Ectodermal cell (in vitro differentiated cells): ENCODE measurements at regions not wholly inside any gene's neighbourhood (a gene's known extent, or its start where the extent isn't known, plus 50 kb on each side); places are given as distances from the start of the nearest gene placed in this dataset.

ENCODE experiments used
- H3K27ac ChIP-seq: 2 replicates; pipeline ENCODE4 v1.7.0; 2013; ENCODE audit warnings: mild to moderate bottlenecking, low read depth, low read length; ENCODE audit not compliant: insufficient read depth, poor library complexity, severe bottlenecking
- H3K27me3 ChIP-seq: 2 replicates; pipeline ENCODE4 v1.7.0; 2013; ENCODE audit warnings: mild to moderate bottlenecking, low read length; ENCODE audit not compliant: insufficient read depth, control insufficient read depth, poor library complexity, severe bottlenecking
- H3K36me3 ChIP-seq: one replicate; pipeline ENCODE4 v1.7.0; 2013; ENCODE audit warnings: low read length; ENCODE audit not compliant: control insufficient read depth, insufficient read depth
- H3K4me1 ChIP-seq: one replicate; pipeline ENCODE4 v1.7.0; 2013; ENCODE audit warnings: low read length; ENCODE audit not compliant: control insufficient read depth, insufficient read depth
- H3K4me3 ChIP-seq: 2 replicates; pipeline ENCODE4 v1.7.0; 2013; ENCODE audit warnings: low read depth, low read length, control low read depth; ENCODE audit not compliant: insufficient read depth
- H3K9me3 ChIP-seq: 2 replicates; pipeline ENCODE4 v1.7.0; 2013; ENCODE audit warnings: mild to moderate bottlenecking, low read length, moderate library complexity; ENCODE audit not compliant: control insufficient read depth
- WGBS, 2 experiments: methylation state at CpG; one replicate each; pipeline ENCODE4 v1.1.7; 2013; ENCODE audit warnings: missing lambda C conversion rate in 2 of 2; 5-methylcytosine and 5-hydroxymethylcytosine counted together

- Histone ChIP-seq H3K27ac (no peak overlapping the region), H3K27me3 (no peaks in the 10 kb centered on the region), H3K36me3 (no peaks in the 10 kb centered on the region), H3K4me3 (no peak overlapping the region), H3K4me1 (no peaks in the 10 kb centered on the region), H3K9me3 (no peaks in the 10 kb centered on the region)
- WGBS, 2 experiments = 87 to 88% methylated on average over 4 of the region's 4 CpGs
Observed at GRCh38 chr16:48913384-48913783, 303.4 kb upstream of the N4BP1 start.

- Histone ChIP-seq H3K27me3 (no peaks in the 10 kb centered on the region), H3K4me1 (no peaks in the 10 kb centered on the region), H3K4me3 (no peak overlapping the region), H3K9me3 (no peaks in the 10 kb centered on the region), H3K36me3 (no peaks in the 10 kb centered on the region), H3K27ac (no peak overlapping the region)
- WGBS, 2 experiments = 49 to 56% methylated on average over 3 of the region's 3 CpGs
Observed at GRCh38 chr16:48912360-48912759, 302.4 kb upstream of the N4BP1 start.

DNA sequence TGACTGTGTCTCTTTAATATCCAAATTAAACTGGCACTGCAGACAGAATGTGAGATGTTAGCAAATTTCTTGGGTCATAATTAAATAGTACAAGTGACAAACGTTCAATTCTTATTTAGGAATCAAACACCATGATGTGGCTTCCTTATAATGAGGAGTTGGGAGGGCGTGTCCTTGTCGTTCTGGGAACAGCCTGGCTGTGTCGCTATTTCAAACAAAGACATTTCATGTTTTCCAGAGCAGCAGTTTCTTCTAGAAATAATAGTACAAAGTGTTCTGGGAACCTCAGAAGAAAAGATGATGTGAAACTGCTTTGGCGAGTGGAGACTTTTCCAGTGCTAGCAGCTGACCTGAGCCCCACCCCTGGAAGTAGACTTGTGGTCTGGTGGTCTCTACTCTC, 301.7 kb upstream of the N4BP1 start:
- WGBS, 2 experiments = 74 to 77% methylated on average over 5 of the region's 5 CpGs
- Histone ChIP-seq H3K4me1 (no peaks in the 10 kb centered on the region), H3K4me3 (no peak overlapping the region), H3K36me3 (no peaks in the 10 kb centered on the region), H3K27ac (no peak overlapping the region), H3K27me3 (no peaks in the 10 kb centered on the region), H3K9me3 (no peaks in the 10 kb centered on the region)

- H3K27me3 ChIP-seq = no peaks in the 10 kb centered on the region
- H3K36me3 ChIP-seq = no peaks in the 10 kb centered on the region
- peaks cover 11% of the 10 kb centered on the region for H3K4me1 ChIP-seq
- H3K27ac ChIP-seq = no peak overlapping the region
- 93 to 98% methylated on average over 3 of the region's 3 CpGs for WGBS, 2 experiments
- no peaks in the 10 kb centered on the region for H3K9me3 ChIP-seq
- H3K4me3 ChIP-seq = no peak overlapping the region
Observed at GRCh38 chr16:48910214-48910613, 300.2 kb upstream of the N4BP1 start.

- WGBS, 2 experiments = 90 to 92% methylated on average over 5 of the region's 5 CpGs
- Histone ChIP-seq H3K4me1 (peaks cover 11% of the 10 kb centered on the region), H3K27ac (no peak overlapping the region)
Observed at GRCh38 chr16:48909231-48909630, 299.3 kb upstream of the N4BP1 start.

DNA sequence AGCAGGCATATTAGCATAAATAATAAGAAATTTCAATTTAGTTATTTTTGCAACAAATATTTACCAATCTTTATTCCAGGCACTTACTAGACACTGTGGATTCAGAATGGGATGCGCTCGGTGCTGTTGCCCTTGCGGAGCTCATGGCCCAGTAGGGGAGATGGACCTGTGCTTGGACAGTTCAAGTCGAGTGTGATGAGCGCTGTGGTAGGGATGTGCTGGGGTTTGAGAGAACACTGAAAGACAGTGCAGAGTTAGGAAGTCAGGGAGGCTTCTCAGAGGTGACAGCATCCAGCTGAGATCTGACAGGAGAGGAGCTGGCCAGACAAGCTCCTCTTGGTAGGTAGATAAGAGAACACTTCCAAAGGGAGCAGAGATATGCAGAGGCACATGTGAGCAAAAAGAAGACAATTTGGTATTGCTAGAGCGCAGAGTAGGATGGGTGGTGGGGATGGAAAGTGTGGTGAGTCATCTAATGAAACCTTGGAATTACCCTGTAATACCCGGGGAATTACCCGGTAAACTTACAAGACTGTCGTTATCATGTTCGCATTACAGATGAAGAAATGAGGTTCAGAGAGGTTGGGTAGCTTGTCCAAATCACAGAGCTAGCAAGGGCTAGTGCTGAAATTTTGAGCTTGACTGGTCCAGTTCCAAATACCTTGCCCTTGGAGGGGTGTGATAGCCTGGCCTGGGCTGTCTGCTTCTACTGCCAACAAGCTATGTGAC, 298.1 kb upstream of the N4BP1 start:
- Histone ChIP-seq H3K36me3 (no peaks in the 10 kb centered on the region), H3K27me3 (no peaks in the 10 kb centered on the region), H3K27ac (no peak overlapping the region), H3K4me3 (no peak overlapping the region), H3K4me1 (peaks cover 13% of the 10 kb centered on the region), H3K9me3 (no peaks in the 10 kb centered on the region)
- 95% methylated on average over 10 of the region's 10 CpGs for WGBS, 2 experiments

More at GRCh38 chr16:48909231-48909630, 299.3 kb upstream of the N4BP1 start:
- H3K9me3 ChIP-seq = no peaks in the 10 kb centered on the region
- no peak overlapping the region for H3K4me3 ChIP-seq
- no peaks in the 10 kb centered on the region for H3K27me3 ChIP-seq
- H3K36me3 ChIP-seq = no peaks in the 10 kb centered on the region

DNA sequence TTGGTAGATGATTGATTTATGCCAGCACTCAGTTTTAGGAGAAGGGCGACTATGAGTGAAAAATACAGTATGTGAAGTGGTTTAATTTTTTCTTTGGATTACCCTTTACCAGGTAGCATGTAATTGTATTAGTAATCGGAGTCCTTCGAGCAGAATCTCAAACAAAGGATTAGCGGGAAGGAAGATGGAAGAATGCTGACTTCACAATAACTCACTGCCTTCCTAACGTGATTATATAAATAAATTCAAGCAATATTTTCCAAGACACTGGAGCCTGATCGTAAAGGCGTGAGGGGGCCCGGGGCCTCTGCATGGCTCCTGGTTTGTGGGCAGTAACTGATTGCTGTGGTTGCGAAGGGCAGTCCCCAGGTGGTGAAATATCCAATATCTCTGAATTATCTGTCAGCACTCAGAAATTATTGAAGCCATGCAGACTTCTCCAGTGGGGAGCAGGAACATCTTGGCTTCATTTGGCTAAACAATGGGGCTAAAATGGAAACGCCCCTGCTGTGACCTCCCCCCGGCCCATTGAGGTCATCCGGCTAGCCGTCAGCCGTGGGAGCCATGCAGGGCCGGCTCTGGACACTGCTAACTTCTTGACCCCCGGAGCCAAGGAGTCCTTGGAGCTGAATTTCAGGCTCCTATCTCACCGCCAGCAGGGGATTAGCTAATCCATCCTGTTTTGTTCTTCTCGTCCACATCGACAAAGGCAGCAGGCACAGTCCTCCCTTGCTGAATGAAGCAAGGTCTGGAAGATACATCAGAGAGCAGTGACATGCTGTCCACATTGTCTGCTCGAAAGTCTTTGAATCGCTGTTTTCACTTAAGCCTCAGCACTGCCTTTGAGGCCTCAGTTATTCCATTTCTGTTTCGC, 295.9 kb upstream of the N4BP1 start:
- Histone ChIP-seq H3K27me3 (no peaks in the 10 kb centered on the region), H3K4me3 (no peak overlapping the region), H3K4me1 (peaks cover 22% of the 10 kb centered on the region), H3K27ac (no peak overlapping the region), H3K9me3 (no peaks in the 10 kb centered on the region), H3K36me3 (no peaks in the 10 kb centered on the region)
- 61 to 64% methylated on average over 22 of the region's 22 CpGs for WGBS, 2 experiments

GRCh38 chr16:48904333-48904732, 294.4 kb upstream of the N4BP1 start:
- Histone ChIP-seq H3K4me3 (no peak overlapping the region), H3K36me3 (no peaks in the 10 kb centered on the region), H3K9me3 (no peaks in the 10 kb centered on the region), H3K27me3 (no peaks in the 10 kb centered on the region), H3K4me1 (peaks cover 22% of the 10 kb centered on the region), H3K27ac (no peak overlapping the region)
- 94 to 97% methylated on average over 5 of the region's 5 CpGs for WGBS, 2 experiments

DNA sequence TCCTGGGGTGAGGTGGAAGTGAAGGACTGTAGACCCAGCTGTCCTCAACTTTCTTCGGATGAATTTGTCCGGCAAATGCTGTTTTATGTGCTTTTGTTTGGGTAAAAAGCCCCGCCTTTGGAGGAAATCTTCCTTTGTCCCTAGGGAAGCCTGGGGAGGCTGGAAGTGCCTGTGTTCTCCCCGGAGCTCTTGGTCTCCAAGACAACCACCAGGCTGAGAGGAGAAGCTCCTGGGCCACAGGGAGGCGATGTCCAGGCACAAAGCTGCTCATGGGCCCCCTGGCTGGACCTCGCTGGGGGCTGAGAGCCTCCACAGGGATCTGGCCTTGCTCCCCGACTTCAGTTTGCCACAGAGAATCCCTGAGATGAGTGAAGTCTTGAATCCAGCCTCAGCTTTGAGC, 293.1 kb upstream of the N4BP1 start:
- 37 to 43% methylated on average over 7 of the region's 7 CpGs for WGBS, 2 experiments

GRCh38 chr16:48901712-48902374, 291.9 kb upstream of the N4BP1 start:
- Histone ChIP-seq H3K4me1 (peaks cover 22% of the 10 kb centered on the region), H3K9me3 (no peaks in the 10 kb centered on the region), H3K27me3 (no peaks in the 10 kb centered on the region), H3K27ac (no peak overlapping the region), H3K4me3 (no peak overlapping the region), H3K36me3 (no peaks in the 10 kb centered on the region)
- WGBS, 2 experiments = 77 to 82% methylated on average over 9 of the region's 9 CpGs

More for the DNA sequence above, 293.1 kb upstream of the N4BP1 start:
- Histone ChIP-seq H3K36me3 (no peaks in the 10 kb centered on the region), H3K4me3 (no peak overlapping the region), H3K9me3 (no peaks in the 10 kb centered on the region), H3K27me3 (no peaks in the 10 kb centered on the region), H3K4me1 (peaks cover 22% of the 10 kb centered on the region), H3K27ac (no peak overlapping the region)
